Chondrocyte (in vitro differentiated cells): ENCODE measurements at regions not wholly inside any gene's neighbourhood (a gene's known extent, or its start where the extent isn't known, plus 50 kb on each side); places are given as distances from the start of the nearest gene placed in this dataset.
"Not testable (repeated sequence)": the region's sequence is repeated elsewhere in the genome, so short reads cannot be mapped to it uniquely, and the experiment has no call there.

ENCODE experiments used
- DNase-seq: peaks from one replicate; pipeline ENCODE4 v3.0.0; 2021; ENCODE audit warnings: mixed read lengths, low spot score
- H3K27ac Mint-ChIP-seq: one replicate; pipeline ENCODE4 v1.8.0; 2021; ENCODE audit warnings: mild to moderate bottlenecking, moderate library complexity, mixed read lengths; ENCODE audit not compliant: unreplicated experiment
- H3K27me3 Mint-ChIP-seq: 2 replicates; pipeline ENCODE4 v1.8.0; 2021; ENCODE audit warnings: low read depth, mixed read lengths
- H3K36me3 Mint-ChIP-seq: 2 replicates; pipeline ENCODE4 v1.8.0; 2021; ENCODE audit warnings: low read depth, mixed read lengths
- H3K4me1 Mint-ChIP-seq: 2 replicates; pipeline ENCODE4 v1.8.0; 2021; ENCODE audit warnings: low read depth, mild to moderate bottlenecking, mixed read lengths
- H3K4me3 Mint-ChIP-seq: one replicate; pipeline ENCODE4 v1.8.0; 2021; ENCODE audit warnings: mild to moderate bottlenecking, moderate library complexity, mixed read lengths; ENCODE audit not compliant: unreplicated experiment
- H3K9me3 Mint-ChIP-seq: 2 replicates; pipeline ENCODE4 v1.8.0; 2021; ENCODE audit warnings: low read depth, mixed read lengths
- CTCF ChIP-seq: fragments of 200-600 bp; sonication (generic); IDR thresholded peaks from 2 replicates; pipeline ENCODE4 v1.5.0; 2021; ENCODE audit warnings: antibody characterized with exemption, mild to moderate bottlenecking, moderate library complexity

- TF ChIP-seq CTCF = no peak
- Mint-ChIP-seq H3K27ac (no peak overlapping the region), H3K27me3 (no peaks in the 10 kb centered on the region), H3K36me3 (peaks cover 10% of the 10 kb centered on the region), H3K4me3 (no peak overlapping the region), H3K9me3 (peaks cover 20% of the 10 kb centered on the region), H3K4me1 (peaks cover 17% of the 10 kb centered on the region)
- DNase-seq = no peak
These were observed 343.6 kb upstream of the IGFBP3 start for GRCh38 chr7:46264646-46265045.

GRCh38 chr7:46261638-46262037 is 340.6 kb upstream of the IGFBP3 start:
- Mint-ChIP-seq H3K4me1 (peaks cover 47% of the 10 kb centered on the region), H3K9me3 (peaks cover 22% of the 10 kb centered on the region)
- H3K36me3 Mint-ChIP-seq, H3K27me3 Mint-ChIP-seq, DNase-seq, H3K27ac Mint-ChIP-seq, H3K4me3 Mint-ChIP-seq: not testable (repeated sequence)

- no peaks in the 10 kb centered on the region for H3K27me3 Mint-ChIP-seq
- peaks cover 28% of the 10 kb centered on the region for H3K9me3 Mint-ChIP-seq
- no peak for DNase-seq
- no peak for TF ChIP-seq CTCF
- no peak overlapping the region for H3K4me3 Mint-ChIP-seq
- peaks cover 53% of the 10 kb centered on the region for H3K4me1 Mint-ChIP-seq
- H3K27ac Mint-ChIP-seq = no peak overlapping the region
- H3K36me3 Mint-ChIP-seq = peaks cover 14% of the 10 kb centered on the region
These were observed 338.9 kb upstream of the IGFBP3 start for GRCh38 chr7:46259947-46260346.

- Mint-ChIP-seq H3K27ac (peak overlapping the region; percentile 78), H3K27me3 (no peaks in the 10 kb centered on the region), H3K4me3 (no peak overlapping the region), H3K36me3 (peaks cover 14% of the 10 kb centered on the region), H3K4me1 (peaks cover 59% of the 10 kb centered on the region), H3K9me3 (peaks cover 35% of the 10 kb centered on the region)
- no peak for TF ChIP-seq CTCF
- DNase-seq = no peak
These were observed 336.8 kb upstream of the IGFBP3 start for GRCh38 chr7:46257761-46258448.

- no peak for TF ChIP-seq CTCF
- Mint-ChIP-seq H3K4me1 (peaks cover 59% of the 10 kb centered on the region), H3K27ac (peak overlapping the region; percentile 65), H3K36me3 (peaks cover 15% of the 10 kb centered on the region), H3K4me3 (no peak overlapping the region), H3K9me3 (peaks cover 33% of the 10 kb centered on the region), H3K27me3 (no peaks in the 10 kb centered on the region)
- DNase-seq = no peak
These were observed 336.0 kb upstream of the IGFBP3 start for GRCh38 chr7:46256870-46257661.
